ENCODE measurements at regions not wholly inside any gene's neighbourhood (a gene's known extent, or its start where the extent isn't known, plus 50 kb on each side); places are given as distances from the start of the nearest gene placed in this dataset.

GRCh38 chr12:66910366-66910974 lies 231.6 kb upstream of the GRIP1 start:
- H3K4me1 ChIP-seq = no peaks in the 10 kb centered on the region
- intact Hi-C loops (cut with DNase I; ENCODE audit: low total_unique reads) = no loop called here
- no peak for DNase-seq
- WGBS, 5 donors = 82 to 91% (median 86%) methylated on average over 7 of the region's 7 CpGs
- no peak overlapping the region for H3K27ac ChIP-seq
- no peak overlapping the region for H3K4me3 ChIP-seq
- H3K36me3 ChIP-seq = no peaks in the 10 kb centered on the region
- TF ChIP-seq POLR2AphosphoS5 (IDR thresholded peaks at IDR 0.05) (no peak), POLR2A (IDR thresholded peaks at IDR 0.05) (no peak), EP300 (IDR thresholded peaks at IDR 0.05) (no peak), CTCF (IDR thresholded peaks at IDR 0.05) (no peak)
- H3K9me3 ChIP-seq = peaks cover 0 to 7% (median 0%) of the 10 kb centered on the region in 4 donors
- no peaks in the 10 kb centered on the region for H3K27me3 ChIP-seq

- Histone ChIP-seq H3K4me1 (no peaks in the 10 kb centered on the region), H3K27me3 (no peaks in the 10 kb centered on the region), H3K27ac (no peak overlapping the region), H3K36me3 (no peaks in the 10 kb centered on the region), H3K4me3 (no peak overlapping the region), H3K9me3 (peaks cover 0 to 7% (median 0%) of the 10 kb centered on the region in 4 donors)
- TF ChIP-seq EP300 (IDR thresholded peaks at IDR 0.05) = no peak
- TF ChIP-seq POLR2AphosphoS5 (IDR thresholded peaks at IDR 0.05) = no peak
- no peak for TF ChIP-seq CTCF (IDR thresholded peaks at IDR 0.05)
- TF ChIP-seq POLR2A (IDR thresholded peaks at IDR 0.05) = no peak
- no peak for DNase-seq
- WGBS, 5 donors = 76 to 82% (median 79%) methylated on average over 6 of the region's 6 CpGs
- intact Hi-C loops (cut with DNase I; ENCODE audit: low total_unique reads) = no loop called here
These were observed 236.5 kb upstream of the GRIP1 start for GRCh38 chr12:66915306-66915904.

DNA sequence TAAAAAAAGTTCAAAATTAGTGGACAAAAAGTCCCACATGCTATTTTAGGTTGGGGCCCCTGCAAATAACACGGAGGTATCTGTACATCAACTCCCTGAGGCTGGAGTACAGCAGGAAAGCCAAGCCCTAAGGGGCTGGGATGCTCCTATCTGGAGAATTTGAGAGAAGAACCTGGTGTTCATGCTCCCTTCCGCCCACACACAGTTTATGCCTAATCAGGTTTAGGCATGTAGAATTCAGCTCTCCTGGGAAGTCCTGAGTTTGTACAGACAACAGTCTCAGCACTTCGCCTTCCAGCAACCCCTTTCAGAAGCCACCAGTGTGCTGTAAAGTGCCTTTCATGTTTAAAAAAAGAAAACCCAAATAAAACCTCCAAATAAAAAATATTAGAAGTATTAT lies 237.3 kb upstream of the GRIP1 start:
- no peak overlapping the region for H3K27ac ChIP-seq

DNA sequence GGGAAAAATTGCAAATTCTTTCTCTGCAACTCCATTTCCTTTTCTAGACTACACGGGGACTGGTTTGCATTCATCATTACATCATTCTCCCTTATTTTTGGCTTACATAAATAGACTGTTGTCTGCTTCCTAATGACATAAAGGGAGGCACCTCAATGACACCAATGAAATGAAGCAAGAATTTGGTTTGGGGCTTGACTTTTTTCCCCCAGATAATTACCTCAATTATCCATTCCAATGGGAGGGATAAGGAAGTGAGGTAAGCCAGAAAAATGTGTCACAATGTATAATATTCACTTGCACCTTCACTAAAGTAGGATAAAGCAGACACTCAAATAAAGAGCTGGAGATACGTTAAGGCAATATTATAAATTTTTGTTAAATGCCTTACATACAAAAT lies 240.6 kb upstream of the GRIP1 start:
- Histone ChIP-seq H3K27ac (no peak overlapping the region), H3K36me3 (no peaks in the 10 kb centered on the region), H3K9me3 (no peaks in the 10 kb centered on the region), H3K4me1 (peaks cover 0 to 11% (median 0%) of the 10 kb centered on the region in 4 donors), H3K4me3 (no peak overlapping the region), H3K27me3 (no peaks in the 10 kb centered on the region)
- intact Hi-C loops (cut with DNase I; ENCODE audit: low total_unique reads) = no loop called here
- TF ChIP-seq EP300 (IDR thresholded peaks at IDR 0.05) (no peak), POLR2A (IDR thresholded peaks at IDR 0.05) (no peak), CTCF (IDR thresholded peaks at IDR 0.05) (no peak), POLR2AphosphoS5 (IDR thresholded peaks at IDR 0.05) (no peak)
- no peak for DNase-seq
- WGBS, 5 donors = 67 to 79% (median 72%) methylated on average over 2 of the region's 2 CpGs

More for the DNA sequence above, 237.3 kb upstream of the GRIP1 start:
- peaks cover 0 to 1% (median 0%) of the 10 kb centered on the region in 4 donors for H3K4me1 ChIP-seq
- no peaks in the 10 kb centered on the region for H3K27me3 ChIP-seq
- intact Hi-C loops (cut with DNase I; ENCODE audit: low total_unique reads) = no loop called here
- no peak overlapping the region for H3K4me3 ChIP-seq
- 88 to 92% (median 92%) methylated on average over 3 of the region's 3 CpGs for WGBS, 5 donors
- H3K36me3 ChIP-seq = no peaks in the 10 kb centered on the region
- no peak for DNase-seq
- no peak for TF ChIP-seq POLR2AphosphoS5 (IDR thresholded peaks at IDR 0.05)
- H3K9me3 ChIP-seq = peaks cover 0 to 7% (median 0%) of the 10 kb centered on the region in 4 donors

- Histone ChIP-seq H3K27me3 (no peaks in the 10 kb centered on the region), H3K4me1 (peaks cover 0 to 11% (median 0%) of the 10 kb centered on the region in 4 donors), H3K36me3 (no peaks in the 10 kb centered on the region), H3K27ac (no peak overlapping the region), H3K9me3 (no peaks in the 10 kb centered on the region), H3K4me3 (no peak overlapping the region)
- DNase-seq = no peak
- intact Hi-C loops (cut with DNase I; ENCODE audit: low total_unique reads) = no loop called here
- TF ChIP-seq CTCF (IDR thresholded peaks at IDR 0.05) (no peak), POLR2AphosphoS5 (IDR thresholded peaks at IDR 0.05) (no peak), EP300 (IDR thresholded peaks at IDR 0.05) (no peak), POLR2A (IDR thresholded peaks at IDR 0.05) (no peak)
- 87 to 96% (median 94%) methylated on average over 3 of the region's 3 CpGs for WGBS, 5 donors
These were observed 241.3 kb upstream of the GRIP1 start for GRCh38 chr12:66920205-66920604.

All from stomach (tissue), 8 donors.